ENCODE measurements at regions not wholly inside any gene's neighbourhood (a gene's known extent, or its start where the extent isn't known, plus 50 kb on each side); places are given as distances from the start of the nearest gene placed in this dataset.
A peak's percentile ranks its signal among the peaks of the same experiment; 100 is the strongest.

DNA sequence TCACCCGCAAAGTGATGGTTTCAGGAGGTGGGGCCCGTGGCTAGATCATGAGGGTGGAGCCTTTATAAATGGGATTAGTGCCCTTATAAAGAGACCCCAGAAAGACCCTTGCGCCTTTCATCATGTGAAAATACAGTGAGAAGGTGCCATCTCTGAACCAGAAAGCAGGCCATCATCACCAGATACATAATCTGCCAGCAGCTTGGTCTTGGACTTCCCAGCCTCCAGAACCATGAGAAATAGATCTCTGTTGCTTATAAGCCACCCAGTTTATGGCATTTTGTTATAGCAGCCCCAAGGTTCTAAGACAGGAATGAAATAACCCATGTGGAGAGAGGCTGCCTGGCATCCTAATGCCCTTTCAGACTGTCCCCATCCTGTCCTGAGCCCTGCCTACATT lies 127.8 kb upstream of the SMAD3 start:
- no peak for DNase-seq (ENCODE audit: low read depth, low spot score)
- no peak overlapping the region for H3K4me3 ChIP-seq (ENCODE audit: low read length)

DNA sequence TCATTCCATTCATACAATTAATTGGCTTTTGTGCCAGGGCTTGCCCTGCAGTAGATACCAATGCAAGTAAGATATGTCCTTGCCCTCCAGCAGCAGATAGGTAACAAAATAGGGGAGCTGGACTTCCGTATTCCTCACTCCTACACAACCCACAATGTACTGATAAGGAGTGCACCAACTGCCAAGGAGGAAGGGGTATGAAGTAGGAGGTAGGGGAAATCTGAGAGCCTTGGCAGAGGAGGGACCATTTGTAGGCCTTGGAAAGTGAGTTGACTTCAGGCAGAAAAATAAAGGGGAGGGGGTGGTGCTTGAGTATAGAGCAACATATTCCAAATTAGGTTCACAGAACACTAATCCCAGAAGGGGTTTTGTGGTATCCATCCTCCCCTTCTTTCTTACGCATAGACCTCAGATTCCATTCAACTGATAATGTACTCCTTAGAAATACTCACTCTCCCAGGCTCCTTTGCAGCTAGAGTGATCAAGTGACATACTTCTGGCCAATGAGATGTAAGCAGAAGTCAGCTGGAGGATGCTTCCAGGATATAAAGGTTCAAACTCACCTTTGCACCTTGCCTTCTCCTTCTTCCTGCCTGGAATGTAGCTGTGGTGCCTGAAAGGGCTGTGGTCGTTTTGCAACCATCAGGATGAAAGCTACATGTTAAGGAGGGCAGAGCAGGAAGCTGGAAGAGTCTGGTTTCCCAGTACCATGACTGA lies 127.1 kb upstream of the SMAD3 start:
- DNase-seq (ENCODE audit: low read depth, low spot score) = no peak
- H3K4me3 ChIP-seq (ENCODE audit: low read length) = no peak overlapping the region

DNA sequence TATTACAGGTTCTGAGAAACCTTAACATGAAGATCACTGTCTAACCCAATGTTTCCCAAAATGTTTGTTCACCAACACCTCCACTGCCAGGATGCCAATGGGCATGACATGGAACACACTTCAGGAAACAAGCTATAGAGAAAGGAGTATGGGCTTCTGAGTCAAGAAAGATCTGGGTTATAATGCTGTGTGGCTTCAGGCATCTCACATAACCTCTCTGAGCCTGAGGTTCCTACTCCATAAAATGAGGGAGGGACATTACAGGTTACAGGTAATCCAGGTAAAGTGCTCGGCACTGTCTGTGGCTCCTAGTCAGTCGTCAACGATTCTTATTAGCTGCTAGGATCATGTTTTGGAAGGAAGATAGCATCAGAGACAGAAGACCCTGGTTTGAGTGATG lies 126.4 kb upstream of the SMAD3 start:
- no peak overlapping the region for H3K4me3 ChIP-seq (ENCODE audit: low read length)
- DNase-seq (ENCODE audit: low read depth, low spot score) = no peak

DNA sequence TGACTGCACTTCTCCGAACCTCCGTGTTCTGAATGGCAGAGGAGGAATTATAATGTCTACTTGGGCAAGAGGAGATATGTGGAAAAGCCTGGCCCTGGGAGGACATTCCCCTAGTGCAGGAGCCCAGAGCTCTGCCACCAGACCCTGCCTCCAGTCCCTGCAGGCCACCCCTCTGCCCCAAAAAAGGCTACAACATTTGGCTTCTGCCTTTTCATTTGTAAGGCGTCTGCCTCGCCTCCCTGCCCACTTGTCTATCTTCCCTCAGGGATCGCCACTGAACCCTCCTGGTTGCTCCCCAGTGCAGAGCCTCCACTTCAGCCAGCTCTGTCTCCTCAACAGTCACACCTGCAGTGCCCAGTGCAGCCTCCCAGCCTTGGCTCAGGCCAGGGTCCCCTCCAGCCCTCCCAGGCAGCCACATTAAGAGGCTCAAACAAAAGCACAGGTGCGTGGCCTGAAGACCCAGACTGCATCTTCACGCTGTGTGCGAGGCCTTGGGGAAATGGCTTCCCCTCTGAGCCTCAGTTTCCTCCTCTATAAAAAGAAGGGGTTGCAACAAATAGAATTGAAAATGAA lies 125.9 kb upstream of the SMAD3 start:
- no peak for DNase-seq (ENCODE audit: low read depth, low spot score)
- no peak overlapping the region for H3K4me3 ChIP-seq (ENCODE audit: low read length)

DNA sequence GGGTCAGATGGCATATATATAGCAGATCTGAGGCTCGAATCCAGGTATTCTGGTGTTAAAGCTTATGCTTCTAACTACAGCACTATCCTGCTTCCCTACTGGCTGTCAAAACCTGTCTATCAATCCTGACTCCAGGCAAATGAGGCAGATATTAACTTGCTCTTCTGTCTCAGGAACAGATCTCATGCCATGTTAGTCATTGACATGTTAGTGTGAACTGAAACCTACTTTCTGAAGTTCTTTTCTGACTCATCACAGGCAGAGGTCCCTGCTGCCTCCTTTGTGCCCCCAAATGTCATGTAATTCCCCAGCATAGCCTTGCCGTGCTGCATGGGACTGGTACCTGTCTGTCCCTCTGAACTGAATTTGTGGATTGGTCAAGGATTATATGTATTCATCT lies 125.0 kb upstream of the SMAD3 start:
- no peak for DNase-seq (ENCODE audit: low read depth, low spot score)

DNA sequence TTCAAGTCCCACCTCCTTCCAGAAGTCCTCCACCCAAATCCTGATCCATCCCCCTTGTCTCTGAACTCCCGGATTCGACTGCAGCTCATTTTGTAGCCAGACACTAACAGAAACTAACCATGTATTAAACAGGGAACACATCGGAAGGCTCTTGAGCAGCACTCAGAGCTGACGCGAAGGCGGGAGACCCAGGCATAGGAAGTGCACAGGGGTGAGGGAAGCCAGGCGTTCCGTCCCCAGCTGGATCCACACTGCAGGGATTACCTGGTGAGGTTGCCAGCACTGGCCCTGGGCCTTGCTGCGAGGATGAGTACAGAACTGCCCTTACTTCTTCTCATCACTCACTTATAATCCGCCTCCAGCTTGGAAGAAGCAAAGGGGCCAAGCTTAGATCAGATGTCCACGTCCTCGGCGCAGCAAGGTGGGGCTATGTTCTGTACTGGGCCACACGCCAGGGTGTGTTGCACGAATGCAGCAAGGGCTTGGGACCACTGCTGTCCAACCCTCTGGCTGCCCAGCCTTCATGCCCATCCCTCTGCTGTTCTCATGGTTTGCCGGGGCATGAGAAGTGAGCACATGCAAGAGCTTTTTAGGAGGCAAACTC lies 124.2 kb upstream of the SMAD3 start:
- H3K4me3 ChIP-seq (ENCODE audit: low read length) = no peak overlapping the region

More for the DNA sequence above, 125.0 kb upstream of the SMAD3 start:
- H3K4me3 ChIP-seq (ENCODE audit: low read length) = no peak overlapping the region

DNA sequence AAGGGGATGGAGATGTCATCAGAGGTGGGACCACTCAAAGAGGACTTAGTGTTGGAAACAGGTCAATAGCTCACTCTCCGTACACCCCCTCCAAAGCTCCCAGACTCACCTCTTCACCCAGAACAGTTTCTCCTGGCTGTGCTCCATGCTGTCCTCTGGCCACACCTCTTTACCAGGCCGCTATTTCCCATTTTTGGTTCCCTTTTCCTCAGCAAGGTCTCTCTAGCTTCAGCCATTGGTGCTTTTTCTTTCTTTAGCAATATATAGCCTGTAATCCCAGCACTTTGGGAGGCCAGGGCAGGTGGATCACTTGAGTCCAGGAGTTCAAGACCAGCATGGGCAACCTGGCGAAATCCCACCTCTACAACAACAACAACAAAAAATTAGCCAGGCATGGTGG lies 123.6 kb upstream of the SMAD3 start:
- no peak for DNase-seq (ENCODE audit: low read depth, low spot score)
- no peak overlapping the region for H3K4me3 ChIP-seq (ENCODE audit: low read length)

More for the DNA sequence above, 124.2 kb upstream of the SMAD3 start:
- DNase-seq (ENCODE audit: low read depth, low spot score) = no peak

DNA sequence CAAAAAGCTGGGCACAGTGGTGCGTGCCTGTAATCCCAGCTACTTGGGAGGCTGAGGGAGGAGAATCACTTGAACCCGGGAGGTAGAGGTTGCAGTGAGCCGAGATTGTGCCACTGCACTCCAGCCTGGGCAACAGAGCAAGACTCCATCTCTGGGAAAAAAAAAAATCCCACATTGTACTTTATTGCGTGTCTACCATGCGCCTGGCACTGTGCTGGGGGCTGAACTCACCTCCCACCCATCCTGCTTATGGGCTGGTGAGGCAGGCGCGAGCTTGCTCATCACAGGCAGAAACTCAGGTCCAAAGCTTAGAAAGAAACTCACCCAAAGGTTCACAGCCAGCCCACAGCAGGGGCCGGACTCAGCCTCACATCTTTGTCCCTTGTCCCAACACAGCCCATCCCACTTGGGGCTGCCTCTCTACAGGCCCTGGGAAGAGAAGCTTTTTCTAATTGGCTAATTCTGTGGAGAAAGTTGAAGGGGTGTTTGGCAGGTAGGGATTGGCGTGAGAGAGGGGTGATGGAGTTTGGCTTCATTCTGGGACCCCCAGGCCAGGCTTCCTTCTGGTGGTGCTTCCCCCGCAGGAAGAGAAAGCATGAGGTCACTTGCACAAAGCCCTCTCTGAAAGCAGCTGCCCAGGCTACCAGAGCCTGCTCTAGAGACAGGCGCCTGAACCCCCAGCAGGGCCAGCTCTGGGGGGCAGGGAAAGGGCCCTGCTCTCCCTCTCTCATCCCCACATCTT lies 122.6 kb upstream of the SMAD3 start:
- H3K4me3 ChIP-seq (ENCODE audit: low read length) = no peak overlapping the region
- DNase-seq (ENCODE audit: low read depth, low spot score) = no peak

DNA sequence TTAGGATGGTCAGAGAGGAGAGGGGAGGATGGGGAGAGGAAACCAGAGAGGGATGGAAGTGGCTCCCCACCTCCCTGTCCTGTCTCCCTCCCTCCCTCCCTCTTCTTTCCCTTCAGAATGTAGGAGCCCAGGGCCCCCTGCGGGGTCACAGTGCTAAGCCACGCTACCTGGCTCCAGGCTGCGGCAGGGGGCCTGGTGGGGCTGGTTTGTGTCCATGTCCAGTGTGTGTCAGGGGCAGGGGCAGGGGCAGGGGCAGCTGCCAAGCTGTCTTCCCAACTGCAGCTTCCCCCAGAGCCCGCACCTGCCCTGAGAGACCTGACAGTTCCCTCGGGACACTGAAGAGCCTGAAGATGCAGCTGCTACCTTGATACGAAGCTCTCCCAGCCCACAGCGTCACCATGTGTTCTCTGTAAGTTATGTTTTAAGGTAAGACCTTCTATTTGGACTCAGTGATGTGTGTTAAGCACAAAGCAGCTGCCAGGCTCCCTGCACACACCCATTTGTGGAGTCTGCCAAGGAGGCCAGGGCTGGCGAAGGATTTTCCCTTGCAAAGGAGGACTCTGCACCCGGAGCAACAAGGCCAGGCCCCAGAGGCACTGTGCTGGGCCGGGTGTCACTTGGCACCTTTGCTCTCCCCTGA lies 121.8 kb upstream of the SMAD3 start:
- H3K4me3 ChIP-seq (ENCODE audit: low read length) = no peak overlapping the region
- DNase-seq (ENCODE audit: low read depth, low spot score) = no peak

DNA sequence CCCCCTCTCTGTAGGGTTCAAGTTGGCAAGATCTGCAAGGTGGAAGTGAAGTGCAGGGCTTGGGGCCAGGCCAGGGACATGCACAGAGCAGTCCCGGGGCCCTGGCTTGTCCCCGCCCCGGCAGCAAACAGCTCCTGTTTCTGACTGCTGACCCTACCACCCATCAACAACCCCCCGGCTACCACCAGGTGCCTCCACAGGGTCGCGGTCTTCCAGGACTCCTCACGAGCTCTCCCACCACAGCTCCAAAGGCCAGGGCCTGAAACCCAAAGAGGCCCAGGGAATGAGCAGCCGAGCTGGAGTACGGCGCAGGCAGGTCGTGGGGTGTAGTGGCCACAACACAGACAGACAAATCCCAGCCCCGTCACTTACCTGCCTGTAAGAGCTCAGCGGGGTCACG lies 121.3 kb upstream of the SMAD3 start:
- no peak for DNase-seq (ENCODE audit: low read depth, low spot score)
- no peak overlapping the region for H3K4me3 ChIP-seq (ENCODE audit: low read length)

DNA sequence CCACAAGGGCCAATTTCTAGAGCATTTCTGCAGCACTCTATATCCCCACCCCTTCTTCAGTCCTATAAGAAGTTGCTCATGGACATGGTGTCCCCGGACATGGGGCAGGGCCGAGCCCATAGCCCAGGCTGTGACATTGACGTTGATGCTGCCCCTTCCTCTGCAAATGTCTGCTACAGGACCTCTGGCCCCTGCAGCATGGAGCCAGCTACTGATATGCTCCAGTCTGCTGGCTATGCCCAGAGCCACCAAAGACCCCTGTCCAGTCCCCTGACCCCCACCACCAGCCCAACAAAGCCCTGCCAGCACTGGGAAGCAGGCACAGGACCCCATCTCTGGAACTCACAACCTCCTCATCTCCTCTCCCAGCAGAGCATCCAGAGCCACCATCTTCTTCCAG lies 120.1 kb upstream of the SMAD3 start:
- no peak for DNase-seq (ENCODE audit: low read depth, low spot score)
- H3K4me3 ChIP-seq (ENCODE audit: low read length) = no peak overlapping the region

DNA sequence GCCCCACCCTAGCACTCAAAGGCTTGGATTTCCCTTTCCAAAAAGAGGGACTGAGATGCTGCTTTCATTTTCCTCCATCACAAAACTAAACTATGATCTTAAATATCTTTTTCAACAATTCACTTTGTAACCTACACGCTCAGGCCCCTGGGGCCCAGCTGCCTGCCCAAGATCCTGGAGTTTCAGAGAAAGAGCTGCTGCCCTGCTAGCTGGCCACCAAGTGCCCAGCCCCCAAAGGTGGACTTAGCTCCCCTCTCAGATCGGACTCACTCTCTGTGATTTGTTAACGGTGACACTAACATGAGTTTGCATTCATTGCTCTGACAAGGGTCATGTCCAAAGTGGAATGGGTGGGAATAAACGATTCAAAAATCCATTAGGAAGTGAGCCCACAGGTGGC lies 119.6 kb upstream of the SMAD3 start:
- no peak for DNase-seq (ENCODE audit: low read depth, low spot score)
- H3K4me3 ChIP-seq (ENCODE audit: low read length) = no peak overlapping the region

DNA sequence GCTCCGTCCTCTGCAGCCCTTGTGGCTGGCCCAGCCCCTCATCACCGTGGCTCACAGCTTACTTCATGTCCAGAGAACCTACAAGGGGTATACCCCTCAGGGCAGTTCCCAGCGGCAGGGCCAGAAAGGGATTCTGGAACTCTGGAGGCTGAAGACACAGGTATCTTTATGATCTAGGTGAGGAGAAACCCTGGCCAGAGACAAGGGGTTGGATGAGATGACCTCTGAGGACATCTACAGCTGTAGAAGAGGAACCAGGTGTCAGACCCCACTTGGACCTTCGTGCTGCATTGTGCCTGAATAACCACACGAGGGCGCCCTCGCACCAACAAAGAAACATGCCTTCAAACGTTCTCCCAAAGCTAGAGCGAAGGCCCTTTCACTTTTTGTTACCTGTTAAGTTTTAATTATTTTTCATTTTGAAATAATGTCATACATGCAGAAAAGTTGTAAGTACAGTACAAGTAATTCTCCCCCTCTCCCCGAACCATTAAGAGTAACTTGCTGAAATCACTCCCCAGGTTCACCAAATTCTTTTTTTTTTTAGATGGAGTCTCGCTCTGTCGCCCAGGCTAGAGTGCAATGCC lies 118.7 kb upstream of the SMAD3 start:
- DNase-seq (ENCODE audit: low read depth, low spot score) = peak; percentile 61
- no peak overlapping the region for H3K4me3 ChIP-seq (ENCODE audit: low read length)

DNA sequence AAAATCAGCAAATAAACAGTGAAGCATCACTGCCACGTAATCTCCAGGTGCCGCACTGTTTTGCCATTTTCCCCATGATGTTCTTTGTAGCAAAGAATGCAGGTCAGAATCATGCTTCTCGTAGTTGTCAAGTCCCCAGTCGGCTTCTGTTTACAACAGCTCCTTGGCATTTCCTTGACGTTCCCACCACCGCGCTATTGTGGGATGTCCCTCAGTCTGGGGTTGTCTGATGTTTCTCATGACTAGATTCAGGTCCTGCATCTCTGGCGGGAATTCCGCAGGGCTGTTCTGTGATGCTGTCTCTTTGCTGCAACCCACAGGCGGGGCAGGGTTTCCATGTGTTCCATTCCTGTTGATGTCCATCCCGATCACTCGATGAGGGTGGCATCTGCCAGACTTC lies 117.9 kb upstream of the SMAD3 start:
- DNase-seq (ENCODE audit: low read depth, low spot score) = no peak
- no peak overlapping the region for H3K4me3 ChIP-seq (ENCODE audit: low read length)

DNA sequence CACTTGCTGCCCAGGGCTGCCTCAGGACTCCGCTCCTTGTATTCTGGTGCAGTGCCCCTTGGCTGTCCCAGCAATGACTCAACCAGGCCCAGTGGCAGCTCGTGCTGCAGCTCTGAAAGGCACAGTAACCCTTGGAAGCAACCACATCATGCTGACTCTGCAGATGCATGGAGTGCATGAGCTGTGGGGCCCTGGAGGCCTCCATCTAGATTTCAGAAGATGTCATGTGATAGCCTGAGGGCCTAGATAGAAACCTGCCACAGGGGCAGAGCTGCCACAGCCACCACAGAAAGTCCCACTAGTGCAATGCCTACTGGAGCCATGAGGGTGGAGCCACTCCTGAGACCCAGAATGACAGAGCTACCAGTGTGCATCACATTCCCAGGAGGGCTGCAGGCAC lies 117.1 kb upstream of the SMAD3 start:
- no peak overlapping the region for H3K4me3 ChIP-seq (ENCODE audit: low read length)
- peak; percentile 8 for DNase-seq (ENCODE audit: low read depth, low spot score)

DNA sequence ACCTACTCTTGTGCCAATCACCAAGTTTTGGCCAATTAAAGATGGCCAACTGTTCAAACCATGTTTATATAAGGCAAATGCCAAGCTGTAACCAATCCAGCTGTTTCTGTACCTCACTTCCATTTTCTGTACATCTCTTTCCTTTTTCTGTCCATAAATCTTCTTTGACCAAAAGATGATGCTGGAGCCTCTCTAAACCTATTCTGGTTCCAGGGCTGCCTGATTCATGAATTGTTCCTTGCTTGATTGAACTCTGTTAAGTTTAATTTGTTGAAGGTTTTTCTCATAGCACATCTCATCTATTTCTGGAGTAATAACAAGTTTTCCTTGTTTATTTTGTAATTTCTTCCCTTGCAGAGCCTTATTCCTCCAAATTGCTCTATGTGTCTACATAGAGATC lies 115.3 kb upstream of the SMAD3 start:
- no peak overlapping the region for H3K4me3 ChIP-seq (ENCODE audit: low read length)
- no peak for DNase-seq (ENCODE audit: low read depth, low spot score)

DNA sequence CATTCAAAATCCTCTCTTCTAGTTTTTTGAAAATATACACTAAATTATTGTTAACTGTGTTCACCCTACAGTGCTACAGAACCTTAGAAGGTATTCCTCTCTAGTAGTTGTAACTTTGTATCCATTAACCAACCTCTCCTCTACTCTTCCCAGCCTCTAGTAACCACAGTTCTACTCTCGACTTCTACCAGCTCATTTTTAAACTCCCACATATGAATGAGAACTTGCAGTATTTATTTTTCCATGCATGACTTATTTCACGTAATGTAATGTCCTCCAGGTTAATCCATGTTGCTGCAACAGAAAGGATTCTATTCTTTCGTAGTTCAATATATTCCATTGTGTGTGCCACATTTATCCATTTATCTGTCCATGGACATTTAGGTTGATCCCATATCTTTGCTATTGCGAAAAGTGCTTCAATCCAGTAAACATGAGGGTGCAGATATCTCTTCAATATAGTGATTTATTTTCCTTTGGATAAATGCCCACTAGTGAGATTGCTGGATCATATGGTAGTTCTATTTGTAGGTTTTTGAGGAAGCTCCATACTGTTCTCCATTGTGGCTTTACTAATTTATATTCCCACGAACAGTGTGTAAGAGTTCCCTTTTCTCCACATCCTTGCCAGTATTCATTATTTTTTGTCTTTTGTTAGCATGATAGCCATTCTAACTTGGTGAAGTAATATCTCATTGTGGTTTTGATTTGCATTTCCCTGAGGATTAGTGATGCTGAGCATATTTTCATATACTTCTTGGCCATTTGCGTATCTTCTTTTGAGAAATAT lies 113.7 kb upstream of the SMAD3 start:
- H3K4me3 ChIP-seq (ENCODE audit: low read length) = no peak overlapping the region
- DNase-seq (ENCODE audit: low read depth, low spot score) = no peak

DNA sequence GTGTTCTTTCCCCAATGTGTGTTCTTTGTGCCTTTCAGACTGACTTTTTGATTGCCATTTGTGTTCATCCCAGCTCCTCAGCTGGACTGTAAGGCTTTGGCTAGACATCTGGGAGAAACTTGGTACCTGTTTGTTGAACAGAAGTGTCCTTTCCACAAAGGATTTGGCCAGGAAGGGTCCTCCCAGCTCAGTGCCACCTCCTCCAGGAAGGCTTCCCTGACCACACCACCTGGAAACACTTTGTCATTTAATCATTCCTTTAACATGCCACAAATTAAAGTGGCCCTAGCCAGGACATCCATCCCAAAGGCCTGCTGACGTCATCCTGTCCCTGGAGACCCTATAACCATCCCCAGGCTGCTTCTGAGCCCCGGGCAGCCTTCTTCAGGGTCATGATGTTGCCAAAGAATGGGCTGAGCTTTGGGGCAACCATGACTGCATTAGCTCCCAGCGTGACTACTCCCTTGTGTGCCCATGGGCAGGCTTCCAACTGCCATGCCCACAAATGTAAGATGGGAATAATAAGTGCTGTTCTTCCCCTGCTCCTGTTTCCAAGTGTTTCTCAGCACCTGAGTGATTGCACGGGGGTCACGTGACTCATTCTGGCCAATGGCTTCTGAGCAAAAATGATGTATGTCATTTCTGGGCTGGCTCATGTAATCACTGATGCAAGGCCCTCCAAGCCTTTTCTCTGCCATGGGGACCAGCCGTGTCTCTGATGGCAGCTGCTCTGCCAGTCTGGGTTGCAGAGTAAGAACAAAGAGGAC lies 112.5 kb upstream of the SMAD3 start:
- no peak overlapping the region for H3K4me3 ChIP-seq (ENCODE audit: low read length)
- DNase-seq (ENCODE audit: low read depth, low spot score) = no peak
